Sigmoid colon (tissue), 6 donors: ENCODE measurements at regions not wholly inside any gene's neighbourhood (a gene's known extent, or its start where the extent isn't known, plus 50 kb on each side); places are given as distances from the start of the nearest gene placed in this dataset.

Source experiments
- DNase-seq: peaks from one replicate; pipeline ENCODE4 v3.0.0-alpha.2; 2019
- H3K27ac ChIP-seq, 4 donors: fragments of 200-600 bp; sonication (generic); one replicate each; pipeline ENCODE4 v1.5.1; 2016 to 2019; ENCODE audit warnings: mild to moderate bottlenecking in 1 of 4
- H3K27me3 ChIP-seq, 3 donors: fragments of 200-600 bp; sonication (generic); one replicate each; pipeline ENCODE4 v1.5.1; 2019; ENCODE audit warnings: mild to moderate bottlenecking in 1 of 3
- H3K36me3 ChIP-seq, 4 donors: fragments of 200-600 bp; sonication (generic); one replicate each; pipeline ENCODE4 v1.5.1; 2016 to 2019
- H3K4me1 ChIP-seq, 4 donors: fragments of 200-600 bp; sonication (generic); one replicate each; pipeline ENCODE4 v1.5.1; 2017 to 2019
- H3K4me3 ChIP-seq, 4 donors: fragments of 200-600 bp; sonication (generic); one replicate each; pipeline ENCODE4 v1.5.1; 2017 to 2019; ENCODE audit warnings: mild to moderate bottlenecking in 2 of 4, moderate library complexity in 1 of 4
- H3K9me3 ChIP-seq, 4 donors: fragments of 200-600 bp in 3 of 4; sonication (generic) in 3 of 4; one replicate each; pipeline versions ENCODE4 v1.5.1 to v1.6.1; 2013 to 2019
- EP300 ChIP-seq, 4 donors: sonication (generic); formaldehyde crosslinking; IDR thresholded peaks; one replicate each; pipeline ENCODE4 v1.6.1; 2017; ENCODE audit warnings: antibody characterized with exemption in 4 of 4
- POLR2A ChIP-seq, 2 donors: fragments of 450-650 bp; IDR thresholded peaks; one replicate each; pipeline ENCODE4 v1.6.1; 2016; ENCODE audit warnings: antibody characterized with exemption in 2 of 2, mild to moderate bottlenecking in 2 of 2, moderate library complexity in 2 of 2
- POLR2AphosphoS5 ChIP-seq, 4 donors: sonication (generic); formaldehyde crosslinking; IDR thresholded peaks; one replicate each; pipeline ENCODE4 v1.6.1; 2017; ENCODE audit warnings: antibody characterized with exemption in 4 of 4
- WGBS, 2 donors: extraction: QIAGEN DNeasy Blood & Tissue Kit; methylation state at CpG; one replicate each; pipeline ENCODE4 v1.1.7; 2013; 5-methylcytosine and 5-hydroxymethylcytosine counted together
- intact Hi-C: fragments of 100-400 bp; cut with DNase I; formaldehyde crosslinking; loops from one replicate; pipeline ENCODE4 v1.15.1; 2023
- TF ChIP-seq, protein P1 (sequence below), 4 experiments: fragments of 450-650 bp in 3 of 4; fragments of 200-600 bp in 1 of 4; IDR thresholded peaks; one replicate each; pipeline ENCODE4 v1.5.1; 2016 to 2019; ENCODE audit warnings: antibody characterized with exemption in 4 of 4, mild to moderate bottlenecking in 3 of 4, moderate library complexity in 2 of 4
- donor health status: healthy with polysubstance abuse.
- donor health status: healthy.

DNA sequence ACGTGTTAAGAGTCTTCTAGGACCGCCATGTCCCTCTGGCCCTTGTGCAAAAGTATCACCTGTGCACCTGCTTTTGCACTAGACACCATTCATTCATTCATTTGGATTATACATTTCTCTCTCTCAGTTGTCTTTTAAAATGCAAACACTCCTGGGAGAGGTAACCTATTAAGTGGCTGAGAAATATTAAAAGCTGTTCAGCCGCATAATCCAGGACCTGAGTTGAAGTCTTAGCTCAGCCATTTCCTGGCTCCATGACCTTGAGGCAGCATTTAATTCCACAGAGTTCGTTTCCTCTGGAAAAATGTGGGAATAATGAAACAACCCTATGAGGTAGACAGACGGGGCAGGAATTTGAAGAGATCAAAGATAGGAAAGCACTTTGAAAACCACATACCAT, 251.6 kb downstream of the RPS24 start:
- Histone ChIP-seq H3K4me1 (no peaks in the 10 kb centered on the region), H3K36me3 (no peaks in the 10 kb centered on the region), H3K27me3 (no peaks in the 10 kb centered on the region), H3K9me3 (no peaks in the 10 kb centered on the region), H3K27ac (no peak overlapping the region), H3K4me3 (no peak overlapping the region)
- TF ChIP-seq POLR2AphosphoS5 (IDR thresholded peaks at IDR 0.05) (no peak), POLR2A (IDR thresholded peaks at IDR 0.05) (no peak), EP300 (IDR thresholded peaks at IDR 0.05) (no peak)
- TF ChIP-seq, protein P1, sequence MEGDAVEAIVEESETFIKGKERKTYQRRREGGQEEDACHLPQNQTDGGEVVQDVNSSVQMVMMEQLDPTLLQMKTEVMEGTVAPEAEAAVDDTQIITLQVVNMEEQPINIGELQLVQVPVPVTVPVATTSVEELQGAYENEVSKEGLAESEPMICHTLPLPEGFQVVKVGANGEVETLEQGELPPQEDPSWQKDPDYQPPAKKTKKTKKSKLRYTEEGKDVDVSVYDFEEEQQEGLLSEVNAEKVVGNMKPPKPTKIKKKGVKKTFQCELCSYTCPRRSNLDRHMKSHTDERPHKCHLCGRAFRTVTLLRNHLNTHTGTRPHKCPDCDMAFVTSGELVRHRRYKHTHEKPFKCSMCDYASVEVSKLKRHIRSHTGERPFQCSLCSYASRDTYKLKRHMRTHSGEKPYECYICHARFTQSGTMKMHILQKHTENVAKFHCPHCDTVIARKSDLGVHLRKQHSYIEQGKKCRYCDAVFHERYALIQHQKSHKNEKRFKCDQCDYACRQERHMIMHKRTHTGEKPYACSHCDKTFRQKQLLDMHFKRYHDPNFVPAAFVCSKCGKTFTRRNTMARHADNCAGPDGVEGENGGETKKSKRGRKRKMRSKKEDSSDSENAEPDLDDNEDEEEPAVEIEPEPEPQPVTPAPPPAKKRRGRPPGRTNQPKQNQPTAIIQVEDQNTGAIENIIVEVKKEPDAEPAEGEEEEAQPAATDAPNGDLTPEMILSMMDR (IDR thresholded peaks at IDR 0.05), result no peak
- intact Hi-C loops, result no loop called here
- WGBS, 2 donors, result 48 to 53% methylated on average over 5 of the region's 5 CpGs
- DNase-seq, result no peak

DNA sequence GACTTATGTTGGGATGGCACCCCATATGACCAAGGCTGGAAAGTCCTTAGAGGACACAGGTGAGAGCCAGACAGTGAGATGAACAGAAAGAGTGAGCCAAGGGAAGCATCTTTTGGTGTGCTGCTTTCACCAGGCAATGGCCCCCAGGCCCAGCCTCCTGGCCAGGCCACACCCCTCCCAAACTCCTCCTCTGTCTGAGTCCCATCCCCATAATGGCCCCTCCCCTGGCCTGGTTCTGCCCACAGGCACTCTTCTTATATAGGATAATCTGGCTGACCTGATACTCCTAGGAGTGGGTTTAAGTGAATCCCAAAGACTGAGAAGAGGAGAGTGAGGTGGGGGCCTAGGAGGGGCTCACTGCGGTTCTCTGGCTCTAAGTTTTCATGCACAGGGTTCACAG, 252.5 kb downstream of the RPS24 start:
- peak; percentile 49 for DNase-seq
- no peak for TF ChIP-seq EP300 (IDR thresholded peaks at IDR 0.05)
- TF ChIP-seq POLR2A (IDR thresholded peaks at IDR 0.05), result no peak
- TF ChIP-seq, protein P1 (IDR thresholded peaks at IDR 0.05), result no peak
- no peak for TF ChIP-seq POLR2AphosphoS5 (IDR thresholded peaks at IDR 0.05)
- H3K9me3 ChIP-seq, result no peaks in the 10 kb centered on the region
- H3K4me1 ChIP-seq, result no peaks in the 10 kb centered on the region
- intact Hi-C loops, result no loop called here
- 52 to 76% methylated on average over 1 of the region's 1 CpG for WGBS, 2 donors
- H3K27ac ChIP-seq, result no peak overlapping the region
- no peak overlapping the region for H3K4me3 ChIP-seq
- H3K27me3 ChIP-seq, result no peaks in the 10 kb centered on the region
- no peaks in the 10 kb centered on the region for H3K36me3 ChIP-seq

DNA sequence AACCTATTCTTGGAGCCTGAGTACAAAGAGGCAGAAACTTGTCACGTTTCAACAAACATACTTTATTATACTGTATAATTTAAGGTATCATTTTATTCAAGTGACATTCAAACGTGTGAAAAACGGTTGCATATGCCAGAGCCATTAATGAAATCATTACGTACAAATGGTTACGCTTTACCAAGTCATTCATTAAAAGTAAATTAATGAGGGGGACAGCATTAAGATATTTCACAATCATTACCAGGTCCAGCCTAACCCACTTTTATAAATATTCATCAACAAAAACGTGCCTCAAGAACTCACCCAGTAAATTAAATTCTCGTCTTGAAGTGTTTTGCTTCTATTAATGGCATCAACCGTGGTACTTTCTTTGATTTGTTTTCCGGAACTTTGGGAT, 253.0 kb downstream of the RPS24 start:
- no peak overlapping the region for H3K27ac ChIP-seq
- no peaks in the 10 kb centered on the region for H3K9me3 ChIP-seq
- no peak overlapping the region for H3K4me3 ChIP-seq
- TF ChIP-seq, protein P1 (IDR thresholded peaks at IDR 0.05), result no peak
- TF ChIP-seq POLR2A (IDR thresholded peaks at IDR 0.05), result no peak
- TF ChIP-seq POLR2AphosphoS5 (IDR thresholded peaks at IDR 0.05), result no peak
- TF ChIP-seq EP300 (IDR thresholded peaks at IDR 0.05), result no peak
- H3K4me1 ChIP-seq, result no peaks in the 10 kb centered on the region
- intact Hi-C loops, result no loop called here
- 73 to 86% methylated on average over 9 of the region's 9 CpGs for WGBS, 2 donors
- H3K27me3 ChIP-seq, result no peaks in the 10 kb centered on the region
- DNase-seq, result no peak
- no peaks in the 10 kb centered on the region for H3K36me3 ChIP-seq

DNA sequence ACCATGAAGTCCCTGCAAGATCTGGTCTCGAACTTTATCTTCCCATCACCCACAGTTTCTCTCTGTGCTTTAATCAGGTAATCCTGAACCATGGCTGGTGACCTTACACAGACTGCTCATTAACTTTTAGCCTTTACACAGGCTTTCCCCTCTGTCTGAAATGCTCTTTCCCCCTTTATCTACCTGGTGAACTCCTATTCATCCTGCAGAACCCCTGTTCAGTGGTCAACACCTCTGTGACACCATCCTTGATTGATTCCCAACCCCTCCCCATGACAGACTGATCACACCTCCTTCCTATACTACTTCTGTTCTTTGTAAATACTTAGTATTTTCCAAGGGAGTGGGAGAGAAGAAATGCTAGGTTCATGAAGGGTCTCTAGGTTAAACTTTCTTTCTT, 254.0 kb downstream of the RPS24 start:
- Histone ChIP-seq H3K27ac (no peak overlapping the region), H3K27me3 (no peaks in the 10 kb centered on the region)
- TF ChIP-seq EP300 (IDR thresholded peaks at IDR 0.05) (no peak), POLR2A (IDR thresholded peaks at IDR 0.05) (no peak), POLR2AphosphoS5 (IDR thresholded peaks at IDR 0.05) (no peak)
- TF ChIP-seq, protein P1 (IDR thresholded peaks at IDR 0.05), result no peak

DNA sequence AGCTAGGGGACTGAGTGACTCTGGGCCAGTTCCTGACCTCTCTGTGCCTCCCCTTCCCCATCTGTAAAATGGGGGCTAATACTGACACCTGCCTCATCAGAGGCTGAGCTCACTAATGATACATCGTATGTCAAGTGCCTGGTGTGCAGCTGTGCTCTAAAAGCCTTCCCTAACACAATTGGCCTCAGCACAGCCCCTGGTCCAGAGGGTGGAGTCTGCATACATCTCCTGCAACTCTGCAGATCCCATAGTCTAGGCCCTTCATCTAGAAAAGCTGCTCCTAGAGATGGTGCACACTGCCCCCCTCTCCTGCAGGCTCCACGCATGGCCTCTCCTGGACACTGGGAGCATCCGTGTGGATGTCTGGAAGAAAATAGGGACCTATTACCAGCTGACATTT, 255.0 kb downstream of the RPS24 start:
- no peak overlapping the region for H3K27ac ChIP-seq
- intact Hi-C loops, result no loop called here
- H3K9me3 ChIP-seq, result no peaks in the 10 kb centered on the region
- TF ChIP-seq POLR2A (IDR thresholded peaks at IDR 0.05) (no peak), POLR2AphosphoS5 (IDR thresholded peaks at IDR 0.05) (no peak), EP300 (IDR thresholded peaks at IDR 0.05) (no peak)
- TF ChIP-seq, protein P1 (IDR thresholded peaks at IDR 0.05), result no peak
- 78 to 81% methylated on average over 3 of the region's 3 CpGs for WGBS, 2 donors
- no peak for DNase-seq
- H3K27me3 ChIP-seq, result no peaks in the 10 kb centered on the region
- H3K36me3 ChIP-seq, result no peaks in the 10 kb centered on the region
- no peak overlapping the region for H3K4me3 ChIP-seq
- H3K4me1 ChIP-seq, result peaks cover 0 to 9% (median 3%) of the 10 kb centered on the region in 4 donors

More for the DNA sequence above, 254.0 kb downstream of the RPS24 start:
- H3K4me3 ChIP-seq, result no peak overlapping the region
- no peaks in the 10 kb centered on the region for H3K9me3 ChIP-seq
- H3K36me3 ChIP-seq, result no peaks in the 10 kb centered on the region
- 89 to 91% methylated on average over 1 of the region's 1 CpG for WGBS, 2 donors
- intact Hi-C loops, result no loop called here
- no peak for DNase-seq
- no peaks in the 10 kb centered on the region for H3K4me1 ChIP-seq
